Panc1 (cell line): ENCODE measurements at regions not wholly inside any gene's neighbourhood (a gene's known extent, or its start where the extent isn't known, plus 50 kb on each side); places are given as distances from the start of the nearest gene placed in this dataset.

ENCODE experiments used
- CTCF ChIP-seq: fragments of 450-650 bp; IDR thresholded peaks from 2 replicates; pipeline ENCODE4 v1.5.1; 2017; ENCODE audit warnings: mild to moderate bottlenecking
- POLR2AphosphoS5 ChIP-seq: IDR thresholded peaks from 2 replicates; pipeline ENCODE4 v1.6.1; 2012; ENCODE audit warnings: mild to moderate bottlenecking, low read depth, low read length, moderate library complexity
- REST ChIP-seq, 2 experiments: IDR thresholded peaks; 2 replicates each; pipeline ENCODE4 v1.6.1; 2011 to 2012; ENCODE audit warnings: low read depth in 2 of 2, control low read depth in 1 of 2, low read length in 1 of 2, mild to moderate bottlenecking in 1 of 2, moderate library complexity in 1 of 2; ENCODE audit not compliant: insufficient read depth in 1 of 2
- SIN3A ChIP-seq: IDR thresholded peaks from 2 replicates; pipeline ENCODE4 v1.6.1; 2012; ENCODE audit warnings: low read depth, mild to moderate bottlenecking, low read length, moderate library complexity, borderline replicate concordance; ENCODE audit not compliant: insufficient read depth
- TCF7L2 ChIP-seq: IDR thresholded peaks from 2 replicates; pipeline ENCODE4 v1.6.1; 2011; ENCODE audit warnings: mild to moderate bottlenecking, low read depth, low read length, inconsistent platforms

- TF ChIP-seq CTCF = no peak
- TF ChIP-seq POLR2AphosphoS5 = no peak
- no peak for TF ChIP-seq TCF7L2
- TF ChIP-seq REST (IDR thresholded peaks at IDR 0.05; ENCODE audit: insufficient read depth in 1 of 2, low read depth in 2 of 2, low read length in 1 of 2) = no peak
- TF ChIP-seq SIN3A = no peak
These were observed 225.6 kb upstream of the PCDH10 start for GRCh38 chr4:132923516-132923915.
